ENCODE measurements at regions not wholly inside any gene's neighbourhood (a gene's known extent, or its start where the extent isn't known, plus 50 kb on each side); places are given as distances from the start of the nearest gene placed in this dataset.

GRCh38 chr13:106799781-106800335, 231.9 kb upstream of the ARGLU1 start:
- CTCF ChIA-PET, result no interaction called here

GRCh38 chr13:106797081-106797640, 229.2 kb upstream of the ARGLU1 start:
- no peaks in the 10 kb centered on the region for H3K4me1 ChIP-seq (ENCODE audit: control insufficient read depth, insufficient read depth, low read length)
- H3K4me3 ChIP-seq (ENCODE audit: low read depth, low read length), result no peak overlapping the region
- no peak overlapping the region for H3K27ac ChIP-seq (ENCODE audit: extremely low read depth, low read depth, low read length)
- ChIA-PET CTCF (interaction anchor here (0.6 kb wide), 1 partner anchor 27 kb away, joined by 3 read pairs; no protein-coding TSS in a partner anchor), POLR2A (no interaction called here)
- TF ChIP-seq ZBTB17 (tag by site-specific recombination; IDR thresholded peaks at IDR 0.05) (no peak), ZNF266 (tag by site-specific recombination; IDR thresholded peaks at IDR 0.05; ENCODE audit: low read depth) (no peak), BCL11A (tag by site-specific recombination; IDR thresholded peaks at IDR 0.05; ENCODE audit: low read depth) (no peak), ZNF530 (tag by site-specific recombination; IDR thresholded peaks at IDR 0.05; ENCODE audit: low read depth) (no peak), GFI1B (tag by site-specific recombination; IDR thresholded peaks at IDR 0.05) (no peak), SP2 (tag by site-specific recombination; IDR thresholded peaks at IDR 0.05) (no peak), ATF2 (tag by site-specific recombination; IDR thresholded peaks at IDR 0.05; ENCODE audit: low read depth) (no peak), ZNF148 (tag by site-specific recombination; IDR thresholded peaks at IDR 0.05; ENCODE audit: borderline replicate concordance) (no peak), ZNF830 (tag by site-specific recombination; IDR thresholded peaks at IDR 0.05; ENCODE audit: low read depth) (no peak), ZNF626 (tag by site-specific recombination; IDR thresholded peaks at IDR 0.05) (no peak), ZBTB21 (tag by site-specific recombination; IDR thresholded peaks at IDR 0.05) (no peak), IKZF3 (tag by site-specific recombination; IDR thresholded peaks at IDR 0.05) (no peak)
- no peaks in the 10 kb centered on the region for H3K9me3 ChIP-seq (ENCODE audit: control insufficient read depth, insufficient read depth, low read depth, low read length)
- no peaks in the 10 kb centered on the region for H3K36me3 ChIP-seq (ENCODE audit: control insufficient read depth in 2 of 2, insufficient read depth in 1 of 2, low read length in 2 of 2)

More at GRCh38 chr13:106799781-106800335, 231.9 kb upstream of the ARGLU1 start:
- Histone ChIP-seq H3K4me3 (ENCODE audit: low read depth, low read length) (no peak overlapping the region), H3K4me1 (ENCODE audit: control insufficient read depth, insufficient read depth, low read length) (no peaks in the 10 kb centered on the region), H3K36me3 (ENCODE audit: control insufficient read depth in 2 of 2, insufficient read depth in 1 of 2, low read length in 2 of 2) (no peaks in the 10 kb centered on the region), H3K27ac (ENCODE audit: extremely low read depth, low read depth, low read length) (no peak overlapping the region), H3K9me3 (ENCODE audit: control insufficient read depth, insufficient read depth, low read depth, low read length) (no peaks in the 10 kb centered on the region)
- no peak for TF ChIP-seq ZNF423 (tag by site-specific recombination; IDR thresholded peaks at IDR 0.05)
- no peak for TF ChIP-seq ZNF280C (tag by site-specific recombination; IDR thresholded peaks at IDR 0.05)
- no peak for TF ChIP-seq ZNF514 (tag by site-specific recombination; IDR thresholded peaks at IDR 0.05)
- TF ChIP-seq ZBTB1 (tag by site-specific recombination; IDR thresholded peaks at IDR 0.05), result no peak
- TF ChIP-seq ZNF529 (tag by site-specific recombination; IDR thresholded peaks at IDR 0.05; ENCODE audit: insufficient replicate concordance), result no peak
- no peak for TF ChIP-seq ZNF341 (tag by site-specific recombination; IDR thresholded peaks at IDR 0.05; ENCODE audit: low read depth)
- POLR2A ChIA-PET, result no interaction called here
